Stimulated activated CD4-positive, alpha-beta T cell treated with anti-CD3 and anti-CD28 coated beads, Interleukin-15, amount 100 ng/mL, for 24 hours (primary cell): ENCODE measurements at regions not wholly inside any gene's neighbourhood (a gene's known extent, or its start where the extent isn't known, plus 50 kb on each side); places are given as distances from the start of the nearest gene placed in this dataset.
"Not testable (repeated sequence)": the region's sequence is repeated elsewhere in the genome, so short reads cannot be mapped to it uniquely, and the experiment has no call there.

Source experiments
- DNase-seq: peaks from one replicate; pipeline ENCODE4 v3.0.0-alpha.2; 2020

- not testable (repeated sequence) for DNase-seq
Measured at GRCh38 chr4:118505491-118505890, 152.7 kb upstream of the PRSS12 start.

- DNase-seq = not testable (repeated sequence)
Measured at GRCh38 chr4:118512870-118513269, 160.1 kb upstream of the PRSS12 start.

GRCh38 chr4:118514332-118514731 is 161.5 kb upstream of the PRSS12 start:
- not testable (repeated sequence) for DNase-seq

GRCh38 chr4:118516107-118516506 is 163.3 kb upstream of the PRSS12 start:
- DNase-seq = not testable (repeated sequence)

- not testable (repeated sequence) for DNase-seq
Measured at GRCh38 chr4:118530107-118530506, 155.1 kb upstream of the METTL14 start.

- DNase-seq = not testable (repeated sequence)
Measured at GRCh38 chr4:118531947-118532346, 153.2 kb upstream of the METTL14 start.

GRCh38 chr4:118535788-118536187 is 149.4 kb upstream of the METTL14 start:
- DNase-seq = not testable (repeated sequence)

- DNase-seq = not testable (repeated sequence)
Measured at GRCh38 chr4:118539412-118540077, 145.6 kb upstream of the METTL14 start.

- DNase-seq = not testable (repeated sequence)
Measured at GRCh38 chr4:118556576-118556975, 128.6 kb upstream of the METTL14 start.

- no peak for DNase-seq
Measured at GRCh38 chr4:118557298-118557851, 127.8 kb upstream of the METTL14 start.

- DNase-seq = not testable (repeated sequence)
Measured at GRCh38 chr4:118558188-118558587, 127.0 kb upstream of the METTL14 start.

- DNase-seq = not testable (repeated sequence)
Measured at GRCh38 chr4:118561559-118561958, 123.6 kb upstream of the METTL14 start.

- not testable (repeated sequence) for DNase-seq
Measured at GRCh38 chr4:118566003-118566513, 119.1 kb upstream of the METTL14 start.

GRCh38 chr4:118572991-118573390 is 112.2 kb upstream of the METTL14 start:
- not testable (repeated sequence) for DNase-seq

GRCh38 chr4:118574251-118574913 is 110.8 kb upstream of the METTL14 start:
- not testable (repeated sequence) for DNase-seq

GRCh38 chr4:118575057-118575456 is 110.1 kb upstream of the METTL14 start:
- not testable (repeated sequence) for DNase-seq

GRCh38 chr4:118575726-118576125 is 109.5 kb upstream of the METTL14 start:
- DNase-seq = not testable (repeated sequence)

GRCh38 chr4:118576709-118577219 is 108.4 kb upstream of the METTL14 start:
- not testable (repeated sequence) for DNase-seq

- DNase-seq = no peak
Measured at GRCh38 chr4:118585015-118585414, 100.2 kb upstream of the METTL14 start.

- no peak for DNase-seq
Measured at GRCh38 chr4:118586357-118586790, 98.8 kb upstream of the METTL14 start.

GRCh38 chr4:118587116-118587831 is 97.9 kb upstream of the METTL14 start:
- no peak for DNase-seq

- no peak for DNase-seq
Measured at GRCh38 chr4:118587946-118588345, 97.2 kb upstream of the METTL14 start.
